Smooth muscle cell (in vitro differentiated cells): ENCODE measurements at regions not wholly inside any gene's neighbourhood (a gene's known extent, or its start where the extent isn't known, plus 50 kb on each side); places are given as distances from the start of the nearest gene placed in this dataset.

Experiments used
- DNase-seq: peaks from one replicate; lab custom pipeline; 2025; ENCODE audit not compliant: unreplicated experiment; lab: John Stamatoyannopoulos, UW
- H2AFZ ChIP-seq: fragments of 200-600 bp; sonication (generic); 2 replicates; pipeline ENCODE4 v1.6.0; 2016; ENCODE audit warnings: antibody characterized with exemption, low read depth, mild to moderate bottlenecking
- H3F3A ChIP-seq: fragments of 200-600 bp; sonication (generic); 2 replicates; pipeline ENCODE4 v1.6.0; 2017; ENCODE audit warnings: antibody characterized with exemption, low read depth
- H3K27ac ChIP-seq: fragments of 200-600 bp; sonication (generic); 2 replicates; pipeline ENCODE4 v1.5.1; 2016; ENCODE audit warnings: low read depth, mild to moderate bottlenecking
- H3K27me3 ChIP-seq: fragments of 200-600 bp; sonication (generic); 2 replicates; pipeline ENCODE4 v1.6.1; 2016; ENCODE audit warnings: low read depth, mild to moderate bottlenecking
- H3K36me3 ChIP-seq: fragments of 200-600 bp; sonication (generic); 2 replicates; pipeline ENCODE4 v1.5.1; 2016; ENCODE audit warnings: low read depth
- H3K4me1 ChIP-seq: fragments of 200-600 bp; sonication (generic); 2 replicates; pipeline ENCODE4 v1.5.1; 2016; ENCODE audit warnings: low read depth
- H3K4me2 ChIP-seq: fragments of 200-600 bp; sonication (generic); 2 replicates; pipeline ENCODE4 v1.6.0; 2016; ENCODE audit warnings: mild to moderate bottlenecking
- H3K4me3 ChIP-seq: fragments of 200-600 bp; sonication (generic); 2 replicates; pipeline ENCODE4 v1.5.1; 2016; ENCODE audit warnings: mild to moderate bottlenecking
- H3K79me2 ChIP-seq: fragments of 200-600 bp; sonication (generic); 2 replicates; pipeline ENCODE4 v1.6.0; 2016; ENCODE audit warnings: low read depth, mild to moderate bottlenecking
- H3K9ac ChIP-seq: fragments of 200-600 bp; sonication (generic); 2 replicates; pipeline ENCODE4 v1.6.0; 2016; ENCODE audit warnings: low read depth
- H3K9me3 ChIP-seq: fragments of 200-600 bp; sonication (generic); replicated peaks from 2 replicates; pipeline ENCODE4 v1.5.1; 2016; ENCODE audit warnings: low read depth
- H4K20me1 ChIP-seq: fragments of 200-600 bp; sonication (generic); 2 replicates; pipeline ENCODE4 v1.6.0; 2016; ENCODE audit warnings: low read depth
- WGBS: methylation state at CpG from one replicate; pipeline ENCODE4 v1.1.7; 2016; ENCODE audit warnings: low lambda C conversion rate; 5-methylcytosine and 5-hydroxymethylcytosine counted together
- TF ChIP-seq, protein P1 (sequence below): fragments of 200-600 bp; sonication (generic); IDR thresholded peaks from 2 replicates; pipeline ENCODE4 v1.5.1; 2017; ENCODE audit warnings: borderline replicate concordance, mild to moderate bottlenecking, antibody characterized with exemption; ENCODE audit not compliant: insufficient read depth, poor library complexity, severe bottlenecking

DNA sequence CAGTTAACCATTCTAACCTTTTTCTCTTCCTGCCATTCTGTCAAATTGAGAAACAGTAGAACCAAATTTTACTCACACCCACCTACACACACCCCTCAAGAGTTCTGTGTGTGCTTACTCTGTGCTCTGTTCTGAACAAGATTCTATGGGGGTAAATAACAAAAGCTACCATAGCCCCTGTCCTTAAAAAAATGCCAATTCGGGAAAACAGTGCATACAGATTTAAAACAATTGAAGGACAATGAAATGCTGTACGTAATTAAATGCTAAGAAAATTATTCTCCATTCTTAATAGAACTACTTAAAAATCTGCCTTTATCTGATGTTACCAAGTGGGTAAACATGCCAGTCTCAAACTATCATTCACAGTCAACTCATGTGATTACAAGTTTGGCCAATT is 1107.5 kb downstream of the TUSC7 start:
- H3K27me3 ChIP-seq, result no peaks in the 10 kb centered on the region
- H3F3A ChIP-seq, result no peaks in the 10 kb centered on the region
- H3K4me3 ChIP-seq, result no peak overlapping the region
- no peaks in the 10 kb centered on the region for H3K36me3 ChIP-seq
- H3K4me2 ChIP-seq, result no peak overlapping the region
- H4K20me1 ChIP-seq, result no peaks in the 10 kb centered on the region
- TF ChIP-seq, protein P1, sequence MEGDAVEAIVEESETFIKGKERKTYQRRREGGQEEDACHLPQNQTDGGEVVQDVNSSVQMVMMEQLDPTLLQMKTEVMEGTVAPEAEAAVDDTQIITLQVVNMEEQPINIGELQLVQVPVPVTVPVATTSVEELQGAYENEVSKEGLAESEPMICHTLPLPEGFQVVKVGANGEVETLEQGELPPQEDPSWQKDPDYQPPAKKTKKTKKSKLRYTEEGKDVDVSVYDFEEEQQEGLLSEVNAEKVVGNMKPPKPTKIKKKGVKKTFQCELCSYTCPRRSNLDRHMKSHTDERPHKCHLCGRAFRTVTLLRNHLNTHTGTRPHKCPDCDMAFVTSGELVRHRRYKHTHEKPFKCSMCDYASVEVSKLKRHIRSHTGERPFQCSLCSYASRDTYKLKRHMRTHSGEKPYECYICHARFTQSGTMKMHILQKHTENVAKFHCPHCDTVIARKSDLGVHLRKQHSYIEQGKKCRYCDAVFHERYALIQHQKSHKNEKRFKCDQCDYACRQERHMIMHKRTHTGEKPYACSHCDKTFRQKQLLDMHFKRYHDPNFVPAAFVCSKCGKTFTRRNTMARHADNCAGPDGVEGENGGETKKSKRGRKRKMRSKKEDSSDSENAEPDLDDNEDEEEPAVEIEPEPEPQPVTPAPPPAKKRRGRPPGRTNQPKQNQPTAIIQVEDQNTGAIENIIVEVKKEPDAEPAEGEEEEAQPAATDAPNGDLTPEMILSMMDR, result no peak
- DNase-seq, result no peak
- no peak overlapping the region for H3K9ac ChIP-seq
- H3K27ac ChIP-seq, result no peak overlapping the region
- no peak overlapping the region for H2AFZ ChIP-seq
- H3K4me1 ChIP-seq, result no peaks in the 10 kb centered on the region
- no peaks in the 10 kb centered on the region for H3K9me3 ChIP-seq
- H3K79me2 ChIP-seq, result no peaks in the 10 kb centered on the region
- WGBS, result 71% methylated on average over 2 of the region's 2 CpGs

DNA sequence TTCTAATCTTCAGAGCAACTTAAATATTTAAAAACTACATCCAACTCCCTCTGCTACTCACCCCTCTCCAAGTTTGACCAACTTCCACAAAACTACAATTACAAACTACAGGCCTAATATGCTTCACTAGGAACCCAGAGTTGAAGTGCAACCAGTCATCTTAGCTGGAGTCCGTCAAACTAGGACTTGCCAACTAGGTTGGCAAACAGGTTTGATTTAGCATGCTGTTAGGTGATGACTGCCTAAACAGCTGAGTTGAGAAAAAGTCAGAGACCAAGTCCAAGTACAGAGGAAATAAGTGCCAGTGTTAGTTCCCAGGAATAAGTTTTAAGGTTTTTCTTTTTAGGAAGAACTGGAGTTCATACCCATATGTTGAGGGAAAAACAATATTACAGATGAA is 1109.0 kb downstream of the TUSC7 start:
- Histone ChIP-seq H3K36me3 (no peaks in the 10 kb centered on the region), H4K20me1 (no peaks in the 10 kb centered on the region), H2AFZ (no peak overlapping the region), H3F3A (no peaks in the 10 kb centered on the region), H3K27me3 (no peaks in the 10 kb centered on the region), H3K4me3 (no peak overlapping the region), H3K79me2 (no peaks in the 10 kb centered on the region), H3K9ac (no peak overlapping the region), H3K9me3 (no peaks in the 10 kb centered on the region), H3K4me1 (no peaks in the 10 kb centered on the region), H3K4me2 (no peak overlapping the region), H3K27ac (no peak overlapping the region)
- 72% methylated on average over 1 of the region's 1 CpG for WGBS
- TF ChIP-seq, protein P1, result no peak
- no peak for DNase-seq

DNA sequence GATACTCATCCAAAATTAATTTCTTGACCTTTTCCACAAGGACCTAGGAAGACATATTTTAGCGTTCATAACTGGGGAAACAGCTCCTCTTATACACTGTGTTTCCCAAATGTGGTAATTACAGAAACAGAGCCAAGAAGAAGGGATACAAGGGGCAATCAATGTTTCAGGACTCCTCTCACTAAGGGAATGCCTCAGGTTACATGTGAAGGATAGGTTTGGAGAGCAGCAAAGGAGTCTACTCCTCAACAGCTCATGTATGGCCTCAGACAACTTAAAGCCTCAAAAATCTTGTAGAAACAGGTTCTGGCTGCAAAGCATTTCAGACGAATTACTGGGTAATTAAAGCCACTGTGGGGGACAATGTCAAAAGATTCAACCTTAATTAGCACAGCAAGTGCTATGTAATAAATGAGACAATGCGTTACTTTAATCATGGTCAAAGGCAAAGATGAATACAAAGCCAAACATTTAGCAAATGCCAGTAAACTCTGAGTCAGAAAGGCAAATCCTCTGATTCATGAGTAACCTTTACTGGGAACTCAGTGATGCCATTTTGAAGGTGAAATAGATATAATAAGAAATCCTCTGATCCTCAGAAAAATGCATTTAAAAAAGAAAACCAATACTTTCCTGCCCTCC is 1111.2 kb downstream of the TUSC7 start:
- Histone ChIP-seq H3K4me1 (no peaks in the 10 kb centered on the region), H3K79me2 (no peaks in the 10 kb centered on the region), H3K4me3 (no peak overlapping the region), H4K20me1 (no peaks in the 10 kb centered on the region), H2AFZ (peak overlapping the region; percentile 66), H3K36me3 (no peaks in the 10 kb centered on the region), H3K27me3 (no peaks in the 10 kb centered on the region), H3K27ac (peak overlapping the region; percentile 69), H3K9ac (no peak overlapping the region), H3K9me3 (no peaks in the 10 kb centered on the region), H3F3A (no peaks in the 10 kb centered on the region), H3K4me2 (peak overlapping the region; percentile 48)
- TF ChIP-seq, protein P1, result no peak
- 47% methylated on average over 3 of the region's 3 CpGs for WGBS
- DNase-seq, result no peak

DNA sequence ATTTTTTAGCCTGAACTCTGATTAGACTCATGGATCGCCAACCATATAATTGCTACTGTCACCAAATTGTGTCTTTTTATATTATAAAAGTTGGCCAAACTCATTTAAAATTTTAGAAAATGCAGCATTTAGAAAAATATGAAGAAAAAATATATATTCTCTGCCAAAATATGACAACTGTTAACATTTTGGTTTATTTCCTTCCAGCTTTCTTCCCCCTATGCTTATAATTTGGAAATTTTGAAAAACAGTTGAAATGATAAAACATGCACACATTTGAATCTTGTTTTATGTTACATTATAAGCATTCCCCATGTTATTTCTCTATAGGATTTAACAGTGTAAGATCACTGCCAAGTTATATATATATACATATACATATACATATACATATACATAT is 1112.8 kb downstream of the TUSC7 start:
- H3K9ac ChIP-seq, result no peak overlapping the region
- no peak for DNase-seq
- 97% methylated on average over 1 of the region's 1 CpG for WGBS
- H3K4me1 ChIP-seq, result no peaks in the 10 kb centered on the region
- H3K4me3 ChIP-seq, result no peak overlapping the region
- no peak overlapping the region for H3K27ac ChIP-seq
- no peaks in the 10 kb centered on the region for H4K20me1 ChIP-seq
- H3K9me3 ChIP-seq, result no peaks in the 10 kb centered on the region
- H3K36me3 ChIP-seq, result no peaks in the 10 kb centered on the region
- TF ChIP-seq, protein P1, result no peak
- no peaks in the 10 kb centered on the region for H3K27me3 ChIP-seq
- H3K4me2 ChIP-seq, result no peak overlapping the region
- no peaks in the 10 kb centered on the region for H3K79me2 ChIP-seq
- no peak overlapping the region for H2AFZ ChIP-seq
- H3F3A ChIP-seq, result no peaks in the 10 kb centered on the region
